ENCODE measurements at regions not wholly inside any gene's neighbourhood (a gene's known extent, or its start where the extent isn't known, plus 50 kb on each side); places are given as distances from the start of the nearest gene placed in this dataset.

DNA sequence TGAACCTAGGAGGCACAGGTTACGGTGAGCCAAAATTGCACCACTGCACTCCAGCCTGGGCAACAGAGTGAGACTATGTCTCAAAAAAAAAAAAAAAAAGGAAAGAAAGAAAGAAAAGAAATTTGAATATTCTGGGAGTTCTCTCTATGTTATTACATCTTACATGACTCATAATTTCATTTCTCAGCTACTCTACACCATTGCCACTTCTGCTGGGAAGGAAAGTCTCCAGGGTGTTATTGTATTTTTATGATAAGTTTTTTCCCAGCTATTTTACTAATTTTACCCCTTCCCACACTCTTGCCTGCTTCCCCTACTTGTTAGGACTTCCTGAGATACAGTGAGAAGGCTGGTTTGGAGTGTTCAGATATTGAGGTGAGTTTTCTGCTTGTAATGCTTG, 69.7 kb upstream of the UMPS start:
- Histone ChIP-seq H3K27ac (ENCODE audit: low read depth, low read length) (no peak overlapping the region), H3K4me2 (ENCODE audit: insufficient read depth in 1 of 2, low read depth in 2 of 2, low read length in 2 of 2) (no peak overlapping the region), H3K14ac (ENCODE audit: insufficient read length) (no peak overlapping the region), H2BK20ac (ENCODE audit: low read length) (no peak overlapping the region), H3K4me1 (replicated peaks in 1 of 4; ENCODE audit: control insufficient read depth in 3 of 4, insufficient read depth in 4 of 4, low read length in 3 of 4) (no peaks in the 10 kb centered on the region), H3K4me3 (ENCODE audit: extremely low read depth in 1 of 4, insufficient read depth in 2 of 4, low read depth in 3 of 4, low read length in 4 of 4) (no peak overlapping the region), H3K18ac (ENCODE audit: extremely low read depth, low read length) (no peak overlapping the region), H2AFZ (ENCODE audit: low read length) (no peak overlapping the region), H3K9me3 (ENCODE audit: insufficient read depth in 2 of 2, low read depth in 1 of 2, low read length in 1 of 2) (no peaks in the 10 kb centered on the region), H3K23ac (ENCODE audit: insufficient read length) (no peak overlapping the region), H3K9ac (replicated peaks in 1 of 4; ENCODE audit: extremely low read depth in 1 of 4, low read depth in 3 of 4, low read length in 3 of 4) (no peak overlapping the region), H2BK5ac (ENCODE audit: low read depth, low read length) (no peak overlapping the region), H4K8ac (ENCODE audit: extremely low read depth, insufficient read depth, low read length) (no peak overlapping the region), H2AK5ac (ENCODE audit: low read depth, low read length) (no peak overlapping the region), H4K91ac (replicated peaks; ENCODE audit: insufficient read length, low read length) (no peak overlapping the region), H3K4ac (replicated peaks; ENCODE audit: insufficient read length, low read depth, low read length) (no peak overlapping the region), H2BK12ac (ENCODE audit: low read depth, low read length) (no peak overlapping the region), H3K23me2 (ENCODE audit: low read depth, low read length) (no peaks in the 10 kb centered on the region), H3K56ac (replicated peaks; ENCODE audit: insufficient read length, low read depth, low read length) (no peak overlapping the region), H3K27me3 (replicated peaks in 1 of 4; ENCODE audit: control insufficient read depth in 3 of 4, extremely low read depth in 1 of 4, insufficient read depth in 3 of 4, low read length in 3 of 4) (no peaks in the 10 kb centered on the region), H2BK120ac (replicated peaks; ENCODE audit: low read depth, low read length) (no peak overlapping the region), H4K20me1 (replicated peaks in 1 of 2; ENCODE audit: control insufficient read depth in 1 of 2, insufficient read depth in 2 of 2, low read length in 2 of 2) (no peaks in the 10 kb centered on the region), H3K79me2 (ENCODE audit: control insufficient read depth in 1 of 2, insufficient read depth in 2 of 2, low read length in 2 of 2) (no peaks in the 10 kb centered on the region), H3K36me3 (ENCODE audit: control insufficient read depth in 2 of 4, insufficient read depth in 4 of 4, low read length in 3 of 4) (no peaks in the 10 kb centered on the region), H4K5ac (ENCODE audit: insufficient read length, low read depth, low read length) (no peak overlapping the region), H2BK15ac (ENCODE audit: low read length) (no peak overlapping the region), H3K79me1 (ENCODE audit: low read depth, low read length) (no peaks in the 10 kb centered on the region)
- WGBS, 2 experiments (ENCODE audit: extremely low coverage in 1 of 2, insufficient coverage in 1 of 2, insufficient read length in 1 of 2, insufficient replicate concordance in 2 of 2, low coverage in 1 of 2, low lambda C conversion rate in 2 of 2, missing lambda C conversion rate in 1 of 2) = 100% methylated on average over 1 of the region's 1 CpG; no CpG with 5 or more reads in 1 of the 2 experiments
- ChIA-PET CTCF (ENCODE audit: partially characterized antibody) (interaction anchor here (0.8 to 2.0 kb wide), 5 partner anchors 8 to 101 kb away, joined by 3 to 5 read pairs (median 4); no protein-coding TSS in a partner anchor), POLR2A (ENCODE audit: partially characterized antibody) (interaction anchor here (0.6 to 1.4 kb wide), 2 partner anchors 10 to 446 kb away, joined by 3 to 5 read pairs; no protein-coding TSS in a partner anchor)
- DNase-seq (ENCODE audit: low read depth in 1 of 2, low spot score in 2 of 2) = no peak
- no peak for FAIRE-seq
- TF ChIP-seq, protein P1, sequence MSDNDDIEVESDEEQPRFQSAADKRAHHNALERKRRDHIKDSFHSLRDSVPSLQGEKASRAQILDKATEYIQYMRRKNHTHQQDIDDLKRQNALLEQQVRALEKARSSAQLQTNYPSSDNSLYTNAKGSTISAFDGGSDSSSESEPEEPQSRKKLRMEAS (IDR thresholded peaks at IDR 0.05) = no peak
- no peak for TF ChIP-seq CREB1 (IDR thresholded peaks at IDR 0.05)
